Gastrocnemius medialis (tissue), 4 donors: ENCODE measurements at regions not wholly inside any gene's neighbourhood (a gene's known extent, or its start where the extent isn't known, plus 50 kb on each side); places are given as distances from the start of the nearest gene placed in this dataset.

ENCODE experiments used
- CTCF ChIP-seq, 5 experiments: fragments of 450-650 bp in 3 of 5; fragments of 200-600 bp in 2 of 5; sonication (generic) in 2 of 5; IDR thresholded peaks in 4 of 5; conservative IDR thresholded peaks in 1 of 5; 1 replicate in 4 of 5; 2 replicates in 1 of 5; pipeline ENCODE4 v1.5.1; 2016 to 2019; ENCODE audit warnings: antibody characterized with exemption in 5 of 5, mild to moderate bottlenecking in 3 of 5, moderate library complexity in 3 of 5
- POLR2A ChIP-seq, 2 donors: fragments of 450-650 bp; IDR thresholded peaks; one replicate each; pipeline ENCODE4 v1.6.1; 2017; ENCODE audit warnings: antibody characterized with exemption in 2 of 2, mild to moderate bottlenecking in 2 of 2, moderate library complexity in 2 of 2

- TF ChIP-seq CTCF (IDR thresholded peaks at IDR 0.05 in 4 of 5, conservative IDR thresholded peaks at IDR 0.05 in 1 of 5): no peak
- no peak for TF ChIP-seq POLR2A (IDR thresholded peaks at IDR 0.05)
Observed at GRCh38 chr3:99319450-99319849, 318.9 kb upstream of the COL8A1 start.
